ENCODE measurements at regions not wholly inside any gene's neighbourhood (a gene's known extent, or its start where the extent isn't known, plus 50 kb on each side); places are given as distances from the start of the nearest gene placed in this dataset.
A peak's percentile ranks its signal among the peaks of the same experiment; 100 is the strongest.

- peak; percentile 63 for DNase-seq (ENCODE audit: low spot score)
Observed at GRCh38 chr7:4612939-4613841, 68.9 kb upstream of the FOXK1 start.

GRCh38 chr7:4613846-4614548, 68.1 kb upstream of the FOXK1 start:
- no peak for DNase-seq (ENCODE audit: low spot score)

GRCh38 chr7:4616116-4616515, 66.0 kb upstream of the FOXK1 start:
- no peak for DNase-seq (ENCODE audit: low spot score)

DNA sequence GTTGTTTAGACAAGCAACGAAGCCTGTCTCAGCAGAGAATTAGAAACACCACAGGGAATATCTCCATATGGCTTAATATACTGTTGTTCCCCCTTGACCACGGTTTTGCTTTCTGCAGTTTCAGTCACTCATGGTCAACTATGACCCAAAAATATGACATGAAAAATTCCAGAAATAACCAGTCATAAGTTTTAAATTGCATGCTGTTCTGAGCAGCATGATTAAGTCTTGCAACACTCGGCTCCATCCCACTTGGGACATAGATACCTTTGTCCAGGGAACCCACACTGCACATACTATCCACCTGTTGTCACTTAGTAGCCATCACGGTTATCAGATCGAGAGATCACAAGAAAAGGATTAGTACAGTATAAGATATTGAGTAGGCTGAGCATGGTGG, 60.7 kb upstream of the FOXK1 start:
- DNase-seq (ENCODE audit: low spot score): no peak

DNA sequence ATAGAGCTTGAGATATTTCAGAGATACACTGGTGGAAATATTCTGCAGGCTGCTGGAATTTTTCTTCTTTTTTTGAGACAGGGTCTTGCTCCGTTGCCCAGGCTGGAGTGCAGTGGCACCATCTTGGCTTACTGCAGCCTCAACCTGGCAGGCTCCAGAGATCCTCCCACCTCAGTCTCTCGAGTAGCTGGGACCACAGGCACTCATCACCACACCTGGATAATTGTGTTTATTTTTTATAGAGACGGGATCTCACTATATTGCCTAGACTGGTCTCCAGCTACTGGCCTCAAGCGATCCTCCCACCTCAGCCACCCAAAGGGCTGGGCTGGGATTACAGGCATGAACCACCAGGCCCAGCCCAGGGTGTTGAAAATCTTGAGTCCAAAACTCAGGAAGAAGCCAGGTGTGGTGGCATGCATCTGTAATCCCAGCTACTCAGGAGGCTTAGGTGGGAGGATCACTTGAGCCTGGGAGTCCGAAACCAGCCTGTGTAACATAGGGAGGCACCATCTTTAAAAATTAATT, 55.7 kb upstream of the FOXK1 start:
- DNase-seq (ENCODE audit: low spot score): no peak

DNA sequence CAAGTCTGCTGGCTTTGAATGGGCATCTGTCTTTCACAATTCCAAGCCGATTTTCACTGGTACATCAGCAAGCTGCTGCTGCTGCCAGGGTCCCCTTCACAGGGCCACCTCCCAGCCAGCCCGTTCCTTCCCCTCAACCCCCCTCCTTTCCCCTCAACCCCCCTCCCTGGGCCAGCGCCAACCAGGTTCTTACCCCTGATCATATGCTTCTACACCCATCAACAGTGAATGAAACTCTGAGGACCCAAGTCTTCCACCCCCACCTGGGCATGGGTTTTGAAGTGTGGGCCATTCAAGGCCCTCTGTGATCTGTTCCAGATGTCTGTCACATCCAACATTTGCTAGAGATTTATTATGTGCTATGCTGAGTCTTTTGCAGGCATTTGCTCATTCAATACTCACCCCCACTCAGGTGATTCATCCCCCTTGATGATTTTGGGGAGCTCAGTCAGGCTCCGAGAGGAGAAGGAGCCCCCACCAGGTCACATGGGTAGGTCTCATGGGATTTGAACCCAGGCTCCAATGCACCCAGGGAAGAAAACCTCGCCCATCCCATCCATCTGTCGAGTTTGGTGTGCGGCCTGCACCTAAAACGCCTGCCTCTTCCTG, 52.7 kb upstream of the FOXK1 start:
- no peak for DNase-seq (ENCODE audit: low spot score)

- DNase-seq (ENCODE audit: low spot score): peak; percentile 98
Observed at GRCh38 chr7:4631380-4632179, 50.5 kb upstream of the FOXK1 start.

All from SW480 (cell line).